HepG2 (cell line): ENCODE measurements at regions not wholly inside any gene's neighbourhood (a gene's known extent, or its start where the extent isn't known, plus 50 kb on each side); places are given as distances from the start of the nearest gene placed in this dataset.

Source experiments
- ATAC-seq: fragments of 200-7000 bp; cut with Tn5 transposase; 3 replicates; pipeline ENCODE4 v1.9.1; 2020; ENCODE audit warnings: mild to moderate bottlenecking, moderate library complexity
- BruUV-seq: library from RNA; stranded (reverse); fragments of 400-500 nt; replicated peaks from 2 replicates; lab custom pipeline; 2021; lab: Mats Ljungman, UMichigan
- CTCF ChIA-PET: fragments of 300-600 bp; formaldehyde crosslinking; extraction: SDS; loops from one replicate; lab custom pipeline; 2021; ENCODE audit warnings: low total read pairs, inconsistent platforms, low intra/inter-chr PET ratio; lab: Yijun Ruan, JAX
- POLR2A ChIA-PET: fragments of 350-600 bp; sonication (Branson Sonifier 250); formaldehyde crosslinking; loops from one replicate; lab custom pipeline; 2020; ENCODE audit warnings: antibody characterized with exemption, inconsistent platforms; lab: Yijun Ruan, JAX
- DNase-seq: peaks from one replicate; pipeline ENCODE4 v3.0.0-alpha.2; 2015; ENCODE audit warnings: low spot score
- FAIRE-seq: peaks from 3 replicates; lab custom pipeline; 2011; peaks lifted over from hg19 to GRCh38; lab: Jason Lieb, UNC
- H2AFZ ChIP-seq: one replicate; pipeline ENCODE4 v1.6.1; 2011; ENCODE audit warnings: low read length, inconsistent platforms
- H3K27ac ChIP-seq: fragments of 300-600 bp; 3 replicates; pipeline ENCODE4 v1.8.0; 2011; ENCODE audit warnings: mixed run types, mild to moderate bottlenecking, mixed read lengths, low read length, inconsistent platforms; ENCODE audit not compliant: insufficient read depth; ENCODE audit errors: extremely low read length
- H3K27me3 ChIP-seq, 2 experiments: fragments of 200-600 bp in 1 of 2; 2 replicates in 1 of 2; 3 replicates in 1 of 2; pipeline versions ENCODE4 v1.6.0 to v1.8.0; 2011; ENCODE audit warnings: low read length in 2 of 2, mild to moderate bottlenecking in 2 of 2, moderate library complexity in 2 of 2, inconsistent platforms in 1 of 2; ENCODE audit not compliant: insufficient read depth in 2 of 2, control insufficient read depth in 1 of 2
- H3K36me3 ChIP-seq, 2 experiments: fragments of 200-600 bp in 1 of 2; replicated peaks in 1 of 2; 2 replicates in 1 of 2; 3 replicates in 1 of 2; pipeline versions ENCODE4 v1.5.1 to v1.8.0; 2011; ENCODE audit warnings: low read length in 2 of 2, inconsistent platforms in 1 of 2; ENCODE audit not compliant: insufficient read depth in 2 of 2, control insufficient read depth in 1 of 2
- H3K4me1 ChIP-seq: 2 replicates; pipeline ENCODE4 v1.5.1; 2012; ENCODE audit warnings: low read length, inconsistent platforms; ENCODE audit not compliant: insufficient read depth
- H3K4me2 ChIP-seq: 2 replicates; pipeline ENCODE4 v1.6.0; 2011; ENCODE audit warnings: low read depth, low read length, inconsistent platforms
- H3K4me3 ChIP-seq, 3 experiments: fragments of 200-600 bp in 1 of 3; sonication (generic), shearing (Covaris generic) in 1 of 3; replicated peaks in 1 of 3; 2 replicates each; pipeline ENCODE4 v1.5.1; 2011 to 2016; ENCODE audit warnings: low read length in 3 of 3, inconsistent platforms in 2 of 3, low read depth in 2 of 3, mild to moderate bottlenecking in 2 of 3, control low read depth in 1 of 3, mixed read lengths in 1 of 3; ENCODE audit not compliant: insufficient read depth in 1 of 3
- H3K79me2 ChIP-seq: one replicate; pipeline ENCODE4 v1.6.1; 2011; ENCODE audit warnings: low read length, inconsistent platforms; ENCODE audit not compliant: insufficient read depth
- H3K9ac ChIP-seq: 2 replicates; pipeline ENCODE4 v1.6.0; 2011; ENCODE audit warnings: mild to moderate bottlenecking, low read depth, low read length, inconsistent platforms; ENCODE audit not compliant: insufficient read depth
- H3K9me3 ChIP-seq: 2 replicates; pipeline ENCODE4 v1.5.1; 2012; ENCODE audit warnings: mild to moderate bottlenecking, low read length
- H4K20me1 ChIP-seq: 2 replicates; pipeline ENCODE4 v1.6.0; 2011; ENCODE audit warnings: inconsistent platforms, mild to moderate bottlenecking, low read length, moderate library complexity; ENCODE audit not compliant: insufficient read depth
- MAFF ChIP-seq: IDR thresholded peaks from 2 replicates; pipeline ENCODE4 v1.6.1; 2011; ENCODE audit warnings: low read depth, low read length, improper control_type of control experiment
- MAFK ChIP-seq, 2 experiments: IDR thresholded peaks in 1 of 2; conservative IDR thresholded peaks in 1 of 2; 2 replicates each; pipeline ENCODE4 v1.6.1; 2011; ENCODE audit warnings: improper control_type of control experiment in 2 of 2, low read length in 2 of 2
- PCBP2 ChIP-seq: fragments of 200-400 bp; formaldehyde crosslinking; optimal IDR thresholded peaks from 2 replicates; pipeline ENCODE3; 2018; ENCODE audit warnings: low read length, low read depth; ENCODE audit not compliant: poor library complexity, severe bottlenecking
- PRPF4 ChIP-seq: fragments of 200-400 bp; formaldehyde crosslinking; IDR thresholded peaks from 2 replicates; pipeline ENCODE4 v1.6.1; 2016; ENCODE audit warnings: low read length, low read depth; ENCODE audit not compliant: poor library complexity, severe bottlenecking
- SMAD3 ChIP-seq: sonication (generic); formaldehyde crosslinking; IDR thresholded peaks from 2 replicates; pipeline ENCODE4 v1.4.0; 2020; ENCODE audit warnings: missing genetic modification reagents
- WGBS: methylation state at CpG from one replicate; pipeline ENCODE4 v1.1.6; 2017; ENCODE audit warnings: low lambda C conversion rate; 5-methylcytosine and 5-hydroxymethylcytosine counted together
- in situ Hi-C: cut with HindIII; loops from 2 replicates; pipeline ENCODE4 v1.10.0; 2017; ENCODE audit warnings: low pct_unique_long_range_greater_than_20kb; ENCODE audit not compliant: extremely low pct_ligation_motif_present
- intact Hi-C: fragments of 100-400 bp; cut with micrococcal nuclease; formaldehyde crosslinking; loops from one replicate; pipeline ENCODE4 v1.10.0; 2022; ENCODE audit not compliant: unreplicated experiment

DNA sequence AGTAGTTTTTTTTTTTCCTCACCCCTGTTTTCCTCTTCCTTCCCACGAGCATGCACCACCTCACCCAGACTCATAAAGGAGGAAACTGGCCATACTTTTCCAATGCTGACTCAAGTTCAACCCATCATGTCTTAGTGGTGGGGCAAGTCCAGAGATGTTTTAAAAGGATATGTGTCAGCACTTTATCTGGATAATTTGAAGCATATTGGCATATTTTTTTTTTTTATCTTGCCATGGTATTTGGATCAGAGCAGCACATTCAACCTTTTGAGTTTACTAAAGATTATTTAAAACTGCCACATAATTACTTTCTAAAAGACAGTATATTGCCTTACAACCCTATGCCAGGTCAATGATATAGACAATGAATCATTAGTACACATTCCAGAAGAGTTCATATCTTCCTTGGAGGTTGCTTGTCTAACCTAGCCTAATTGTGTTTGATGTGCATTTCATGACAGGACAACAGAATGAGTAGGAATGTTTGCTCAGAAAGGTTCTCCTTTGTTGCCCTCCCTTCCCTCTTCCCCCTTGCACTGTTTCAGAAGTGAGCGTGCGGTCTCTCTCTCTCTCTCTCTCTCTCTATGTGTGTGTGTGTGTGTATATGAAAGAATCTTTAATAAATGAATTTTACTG lies 950.7 kb upstream of the FAM98A start:
- in situ Hi-C loops, result no loop called here
- Histone ChIP-seq H3K4me3 (no peak overlapping the region), H3K4me2 (no peak overlapping the region)
- FAIRE-seq, result no peak
- TF ChIP-seq PCBP2 (no peak), MAFF (peak; percentile 71), MAFK (conservative IDR thresholded peaks at IDR 0.05 in 1 of 2, IDR thresholded peaks at IDR 0.05 in 1 of 2; ENCODE audit: low read length in 2 of 2) (peak; percentile 51 to 81; a peak in 3 of 4 replicates)
- TF ChIP-seq, all 625 proteins: peak for 2
- no peaks in the 10 kb centered on the region for H3K27me3 ChIP-seq
- no peaks in the 10 kb centered on the region for H4K20me1 ChIP-seq
- no peak overlapping the region for H3K9ac ChIP-seq
- no peak overlapping the region for H2AFZ ChIP-seq
- no peaks in the 10 kb centered on the region for H3K36me3 ChIP-seq
- no peaks in the 10 kb centered on the region for H3K4me1 ChIP-seq
- no peak overlapping the region for H3K27ac ChIP-seq
- H3K79me2 ChIP-seq, result no peaks in the 10 kb centered on the region
- ChIA-PET POLR2A (no interaction called here), CTCF (no interaction called here)
- intact Hi-C loops, result no loop called here
- H3K9me3 ChIP-seq, result peaks cover 40% of the 10 kb centered on the region
- BruUV-seq, result no TSS peak
- WGBS, result 15% methylated on average over 3 of the region's 3 CpGs
- ATAC-seq, result no peak
- no peak for DNase-seq

DNA sequence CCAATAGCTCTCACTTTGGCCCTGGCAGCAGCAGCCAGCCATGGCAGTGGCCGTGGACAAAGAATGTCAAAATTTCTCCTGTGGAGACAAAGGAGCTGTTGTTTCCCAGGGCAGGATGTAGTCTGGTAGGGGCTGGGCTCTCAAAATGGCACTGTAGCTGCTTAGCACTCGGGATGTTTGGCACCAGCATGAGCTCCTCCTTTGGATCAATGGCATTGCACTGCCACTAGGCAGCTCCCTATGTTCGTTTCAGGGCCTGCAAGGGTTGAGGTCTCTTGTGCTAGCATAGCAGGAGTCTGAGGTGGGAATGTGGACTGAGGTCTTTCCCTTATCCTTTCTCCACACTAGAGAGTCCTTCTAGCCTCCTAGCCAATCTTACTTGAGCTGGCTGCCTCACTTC lies 948.8 kb upstream of the FAM98A start:
- H3K9me3 ChIP-seq, result peaks cover 59% of the 10 kb centered on the region
- H3K4me3 ChIP-seq, result no peak overlapping the region
- 0% methylated on average over 3 of the region's 3 CpGs for WGBS
- no peaks in the 10 kb centered on the region for H4K20me1 ChIP-seq
- ATAC-seq (no peak), DNase-seq (no peak), FAIRE-seq (no peak)
- H3K27me3 ChIP-seq, result no peaks in the 10 kb centered on the region
- H3K4me2 ChIP-seq, result no peak overlapping the region
- in situ Hi-C loops, result no loop called here
- no TSS peak for BruUV-seq
- H3K27ac ChIP-seq, result no peak overlapping the region
- H3K79me2 ChIP-seq, result no peaks in the 10 kb centered on the region
- no peaks in the 10 kb centered on the region for H3K36me3 ChIP-seq
- no peak overlapping the region for H2AFZ ChIP-seq
- H3K4me1 ChIP-seq, result no peaks in the 10 kb centered on the region
- ChIA-PET POLR2A (no interaction called here), CTCF (no interaction called here)
- no peak overlapping the region for H3K9ac ChIP-seq
- TF ChIP-seq PRPF4, result no peak
- TF ChIP-seq SMAD3 (CRISPR knock-in tag), result no peak
- intact Hi-C loops, result no loop called here
